WTC11 (cell line): ENCODE measurements at regions not wholly inside any gene's neighbourhood (a gene's known extent, or its start where the extent isn't known, plus 50 kb on each side); places are given as distances from the start of the nearest gene placed in this dataset.

ENCODE experiments used
- ATAC-seq: fragments of 200-7000 bp; cut with Tn5 transposase; 2 replicates; pipeline ENCODE4 v1.10.0; 2021; ENCODE audit warnings: mild to moderate bottlenecking, moderate library complexity
- CTCF ChIA-PET: fragments of 300-600 bp; sonication (Branson Sonifier 250); formaldehyde crosslinking; loops from one replicate; lab custom pipeline; 2021; ENCODE audit warnings: antibody characterized with exemption; lab: Charles Lee
- POLR2A ChIA-PET: fragments of 350-600 bp; sonication (Branson Sonifier 250); formaldehyde crosslinking; loops from one replicate; lab custom pipeline; 2021; ENCODE audit warnings: antibody characterized with exemption; lab: Charles Lee
- DNase-seq: peaks from one replicate; pipeline ENCODE4 v3.0.0; 2021; ENCODE audit warnings: low spot score
- H3K27ac Mint-ChIP-seq: 2 replicates; pipeline ENCODE4 v1.8.0; 2021; ENCODE audit warnings: mixed read lengths
- H3K27me3 Mint-ChIP-seq: 2 replicates; pipeline ENCODE4 v1.8.0; 2021; ENCODE audit warnings: low read depth, mild to moderate bottlenecking, moderate library complexity, mixed read lengths
- H3K36me3 Mint-ChIP-seq: 2 replicates; pipeline ENCODE4 v1.8.0; 2021; ENCODE audit warnings: mixed read lengths
- H3K4me1 Mint-ChIP-seq: 2 replicates; pipeline ENCODE4 v1.8.0; 2022; ENCODE audit warnings: mixed read lengths
- H3K4me3 Mint-ChIP-seq: 2 replicates; pipeline ENCODE4 v1.8.0; 2021; ENCODE audit warnings: mild to moderate bottlenecking, moderate library complexity, mixed read lengths
- H3K9me3 Mint-ChIP-seq: 2 replicates; pipeline ENCODE4 v1.8.0; 2021; ENCODE audit warnings: mixed read lengths
- AFF4 ChIP-seq: sonication (generic); formaldehyde crosslinking; IDR thresholded peaks from 2 replicates; pipeline ENCODE4 v1.8.1; 2023; ENCODE audit warnings: mild to moderate bottlenecking, missing genetic modification reagents, borderline replicate concordance
- ATF3 ChIP-seq: sonication (generic); formaldehyde crosslinking; conservative IDR thresholded peaks from 2 replicates; pipeline ENCODE4 v1.8.1; 2022; ENCODE audit warnings: mild to moderate bottlenecking, missing genetic modification reagents
- CTCF ChIP-seq: fragments of 200-600 bp; IDR thresholded peaks from 2 replicates; pipeline ENCODE4 v1.8.0; 2022; ENCODE audit warnings: antibody characterized with exemption
- ERG ChIP-seq: fragments of 250-450 bp; sonication (Bioruptor Pico); IDR thresholded peaks from 2 replicates; pipeline ENCODE4 v1.8.0; 2021; ENCODE audit warnings: mild to moderate bottlenecking
- GABPB1 ChIP-seq: sonication (generic); formaldehyde crosslinking; IDR thresholded peaks from 2 replicates; pipeline ENCODE4 v1.8.1; 2023; ENCODE audit warnings: mild to moderate bottlenecking, missing genetic modification reagents
- GRHL2 ChIP-seq: fragments of 250-450 bp; sonication (Bioruptor Pico); IDR thresholded peaks from 2 replicates; pipeline ENCODE4 v1.8.0; 2022; ENCODE audit warnings: mild to moderate bottlenecking, moderate library complexity; ENCODE audit not compliant: insufficient replicate concordance, severe bottlenecking
- HMGXB4 ChIP-seq: sonication (generic); formaldehyde crosslinking; IDR thresholded peaks from 2 replicates; pipeline ENCODE4 v1.8.1; 2023; ENCODE audit warnings: mild to moderate bottlenecking, moderate library complexity, missing genetic modification reagents
- PRDM15 ChIP-seq: sonication (generic); formaldehyde crosslinking; IDR thresholded peaks from 2 replicates; pipeline ENCODE4 v1.8.0; 2022; ENCODE audit warnings: missing genetic modification reagents
- SMAD4 ChIP-seq: sonication (generic); formaldehyde crosslinking; IDR thresholded peaks from 2 replicates; pipeline ENCODE4 v1.8.0; 2022; ENCODE audit warnings: mild to moderate bottlenecking, missing genetic modification reagents
- SOX15 ChIP-seq: fragments of 250-450 bp; sonication (Bioruptor Pico); IDR thresholded peaks from 2 replicates; pipeline ENCODE4 v1.9.0; 2021; ENCODE audit warnings: mild to moderate bottlenecking
- TCF7 ChIP-seq: sonication (generic); formaldehyde crosslinking; IDR thresholded peaks from 2 replicates; pipeline ENCODE4 v1.8.0; 2022; ENCODE audit warnings: mild to moderate bottlenecking, low read depth, missing genetic modification reagents, moderate library complexity
- ZNF263 ChIP-seq: sonication (generic); formaldehyde crosslinking; IDR thresholded peaks from 2 replicates; pipeline ENCODE4 v1.8.1; 2022; ENCODE audit warnings: low read depth, mild to moderate bottlenecking, moderate library complexity, missing genetic modification reagents

GRCh38 chr4:111802191-111802590 is 343.1 kb upstream of the FAM241A start:
- H3K9me3 Mint-ChIP-seq: no peaks in the 10 kb centered on the region
- no peak for TF ChIP-seq ATF3 (CRISPR knock-in tag)
- no peak for TF ChIP-seq GRHL2 (CRISPR knock-in tag)
- no peak for TF ChIP-seq SMAD4
- TF ChIP-seq ZNF263 (CRISPR knock-in tag): no peak
- TF ChIP-seq ERG (CRISPR knock-in tag): no peak
- TF ChIP-seq AFF4: no peak
- no peak for TF ChIP-seq HMGXB4
- no peak for TF ChIP-seq PRDM15 (CRISPR knock-in tag)
- no peak for TF ChIP-seq SOX15 (CRISPR knock-in tag)
- no peak for TF ChIP-seq TCF7 (CRISPR knock-in tag)
- no peak overlapping the region for H3K27ac Mint-ChIP-seq
- H3K27me3 Mint-ChIP-seq: peaks cover 40% of the 10 kb centered on the region
- ChIA-PET CTCF (no interaction called here), POLR2A (no interaction called here)
- H3K36me3 Mint-ChIP-seq: no peaks in the 10 kb centered on the region
- H3K4me3 Mint-ChIP-seq: no peak overlapping the region
- ATAC-seq (no peak), DNase-seq (no peak)
- 0 out of 2 replicates have a peak, but pooled peaks cover 3% of the 10 kb centered on the region for H3K4me1 Mint-ChIP-seq

- Mint-ChIP-seq H3K36me3 (no peaks in the 10 kb centered on the region), H3K9me3 (no peaks in the 10 kb centered on the region), H3K27ac (no peak overlapping the region), H3K4me3 (no peak overlapping the region), H3K27me3 (peaks cover 73% of the 10 kb centered on the region), H3K4me1 (peaks cover 14% of the 10 kb centered on the region)
- DNase-seq: peak; percentile 64
- TF ChIP-seq CTCF: peak; percentile 21; the same call in 1 of the 2 replicates
- no peak for TF ChIP-seq PRDM15 (CRISPR knock-in tag)
- TF ChIP-seq GABPB1 (CRISPR knock-in tag): no peak
- ChIA-PET POLR2A (no interaction called here), CTCF (interaction anchor here (1.0 to 2.1 kb wide), 8 partner anchors 13 to 139 kb away, joined by 3 to 16 read pairs (median 3); no protein-coding TSS in a partner anchor)
- peak; percentile 98 for ATAC-seq
These were observed 338.9 kb upstream of the FAM241A start for GRCh38 chr4:111806331-111806730.
